ENCODE measurements at regions not wholly inside any gene's neighbourhood (a gene's known extent, or its start where the extent isn't known, plus 50 kb on each side); places are given as distances from the start of the nearest gene placed in this dataset.

DNA sequence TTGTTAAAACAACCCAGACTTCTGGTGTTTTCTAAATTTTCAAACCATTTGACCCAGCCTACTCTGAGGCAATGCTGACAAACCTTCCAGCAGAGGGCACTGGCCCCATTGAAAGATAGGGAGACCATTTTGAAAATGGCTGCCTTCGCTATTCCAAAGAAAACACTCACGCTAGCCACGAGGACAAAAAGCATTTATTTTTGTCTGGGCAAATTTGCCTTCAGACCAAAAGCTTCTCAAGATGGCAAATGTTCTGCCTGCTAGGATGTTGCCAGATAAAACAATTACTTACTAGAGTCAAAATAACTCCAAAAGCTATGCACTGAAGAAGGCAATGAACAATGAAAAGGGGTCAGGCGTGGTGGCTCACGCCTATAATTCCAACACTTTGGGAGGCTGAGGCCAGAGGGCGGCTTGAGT is 296.7 kb upstream of the IRX5 start:
- TF ChIP-seq, protein P1, sequence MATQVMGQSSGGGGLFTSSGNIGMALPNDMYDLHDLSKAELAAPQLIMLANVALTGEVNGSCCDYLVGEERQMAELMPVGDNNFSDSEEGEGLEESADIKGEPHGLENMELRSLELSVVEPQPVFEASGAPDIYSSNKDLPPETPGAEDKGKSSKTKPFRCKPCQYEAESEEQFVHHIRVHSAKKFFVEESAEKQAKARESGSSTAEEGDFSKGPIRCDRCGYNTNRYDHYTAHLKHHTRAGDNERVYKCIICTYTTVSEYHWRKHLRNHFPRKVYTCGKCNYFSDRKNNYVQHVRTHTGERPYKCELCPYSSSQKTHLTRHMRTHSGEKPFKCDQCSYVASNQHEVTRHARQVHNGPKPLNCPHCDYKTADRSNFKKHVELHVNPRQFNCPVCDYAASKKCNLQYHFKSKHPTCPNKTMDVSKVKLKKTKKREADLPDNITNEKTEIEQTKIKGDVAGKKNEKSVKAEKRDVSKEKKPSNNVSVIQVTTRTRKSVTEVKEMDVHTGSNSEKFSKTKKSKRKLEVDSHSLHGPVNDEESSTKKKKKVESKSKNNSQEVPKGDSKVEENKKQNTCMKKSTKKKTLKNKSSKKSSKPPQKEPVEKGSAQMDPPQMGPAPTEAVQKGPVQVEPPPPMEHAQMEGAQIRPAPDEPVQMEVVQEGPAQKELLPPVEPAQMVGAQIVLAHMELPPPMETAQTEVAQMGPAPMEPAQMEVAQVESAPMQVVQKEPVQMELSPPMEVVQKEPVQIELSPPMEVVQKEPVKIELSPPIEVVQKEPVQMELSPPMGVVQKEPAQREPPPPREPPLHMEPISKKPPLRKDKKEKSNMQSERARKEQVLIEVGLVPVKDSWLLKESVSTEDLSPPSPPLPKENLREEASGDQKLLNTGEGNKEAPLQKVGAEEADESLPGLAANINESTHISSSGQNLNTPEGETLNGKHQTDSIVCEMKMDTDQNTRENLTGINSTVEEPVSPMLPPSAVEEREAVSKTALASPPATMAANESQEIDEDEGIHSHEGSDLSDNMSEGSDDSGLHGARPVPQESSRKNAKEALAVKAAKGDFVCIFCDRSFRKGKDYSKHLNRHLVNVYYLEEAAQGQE (IDR thresholded peaks at IDR 0.05; ENCODE audit: insufficient read depth in 1 of 2, low read depth in 2 of 2, low read length in 2 of 2), result no peak
- TF ChIP-seq TAF1 (IDR thresholded peaks at IDR 0.05; ENCODE audit: borderline replicate concordance, insufficient read depth, low read length) (no peak), POLR2AphosphoS5 (IDR thresholded peaks at IDR 0.05; ENCODE audit: low read depth, low read length) (no peak), SIN3A (IDR thresholded peaks at IDR 0.05; ENCODE audit: borderline replicate concordance, insufficient read depth, low read length) (no peak), FOXP2 (optimal IDR thresholded peaks at IDR 0.05; ENCODE audit: borderline replicate concordance, extremely low read depth, extremely low read length, insufficient read depth) (no peak)
